ENCODE measurements at regions not wholly inside any gene's neighbourhood (a gene's known extent, or its start where the extent isn't known, plus 50 kb on each side); places are given as distances from the start of the nearest gene placed in this dataset.

- DNase-seq (peak in 3 of 5 donors; percentile 31 to 66 (median 47)), FAIRE-seq (no peak)
- no peaks in the 10 kb centered on the region for H3K27me3 ChIP-seq (ENCODE audit: control insufficient read depth, insufficient read depth, low read length)
- H3K4me3 ChIP-seq (ENCODE audit: low read length in 3 of 3): no peak overlapping the region
- no peak overlapping the region for H3K9ac ChIP-seq (ENCODE audit: low read length in 3 of 3)
- H3K27ac ChIP-seq (ENCODE audit: low read depth in 2 of 2, low read length in 2 of 2): no peak overlapping the region
- no peaks in the 10 kb centered on the region for H3K9me3 ChIP-seq (ENCODE audit: control insufficient read depth in 2 of 3, insufficient read depth in 1 of 3, low read length in 3 of 3)
- intact Hi-C loops (cut with DNase I): no loop called here
- no peaks in the 10 kb centered on the region for H3K36me3 ChIP-seq (ENCODE audit: control insufficient read depth in 2 of 3, insufficient read depth in 3 of 3, low read length in 3 of 3)
- no peak for TF ChIP-seq CTCF (IDR thresholded peaks at IDR 0.05; ENCODE audit: borderline replicate concordance, extremely low read depth, insufficient read depth)
- H3K4me1 ChIP-seq (ENCODE audit: control insufficient read depth in 2 of 3, insufficient read depth in 2 of 3, low read depth in 1 of 3, low read length in 3 of 3): no peaks in the 10 kb centered on the region
Observed at GRCh38 chr10:57015595-57016318, 654.7 kb upstream of the ZWINT start.

- DNase-seq (no peak), FAIRE-seq (no peak)
- H3K9ac ChIP-seq (ENCODE audit: low read length in 3 of 3): no peak overlapping the region
- no peaks in the 10 kb centered on the region for H3K36me3 ChIP-seq (ENCODE audit: control insufficient read depth in 2 of 3, insufficient read depth in 3 of 3, low read length in 3 of 3)
- intact Hi-C loops (cut with DNase I): no loop called here
- H3K27ac ChIP-seq (ENCODE audit: low read depth in 2 of 2, low read length in 2 of 2): no peak overlapping the region
- no peaks in the 10 kb centered on the region for H3K27me3 ChIP-seq (ENCODE audit: control insufficient read depth, insufficient read depth, low read length)
- H3K4me3 ChIP-seq (ENCODE audit: low read length in 3 of 3): no peak overlapping the region
- H3K4me1 ChIP-seq (ENCODE audit: control insufficient read depth in 2 of 3, insufficient read depth in 2 of 3, low read depth in 1 of 3, low read length in 3 of 3): no peaks in the 10 kb centered on the region
- no peaks in the 10 kb centered on the region for H3K9me3 ChIP-seq (ENCODE audit: control insufficient read depth in 2 of 3, insufficient read depth in 1 of 3, low read length in 3 of 3)
- no peak for TF ChIP-seq CTCF (IDR thresholded peaks at IDR 0.05; ENCODE audit: borderline replicate concordance, extremely low read depth, insufficient read depth)
Observed at GRCh38 chr10:57015187-57015586, 654.1 kb upstream of the ZWINT start.

- H3K36me3 ChIP-seq (ENCODE audit: control insufficient read depth in 2 of 3, insufficient read depth in 3 of 3, low read length in 3 of 3): no peaks in the 10 kb centered on the region
- intact Hi-C loops (cut with DNase I): no loop called here
- no peak overlapping the region for H3K9ac ChIP-seq (ENCODE audit: low read length in 3 of 3)
- H3K27me3 ChIP-seq (ENCODE audit: control insufficient read depth, insufficient read depth, low read length): no peaks in the 10 kb centered on the region
- H3K4me3 ChIP-seq (ENCODE audit: low read length in 3 of 3): no peak overlapping the region
- FAIRE-seq: no peak
- no peak for DNase-seq
- no peak for TF ChIP-seq CTCF (IDR thresholded peaks at IDR 0.05; ENCODE audit: borderline replicate concordance, extremely low read depth, insufficient read depth)
- no peaks in the 10 kb centered on the region for H3K9me3 ChIP-seq (ENCODE audit: control insufficient read depth in 2 of 3, insufficient read depth in 1 of 3, low read length in 3 of 3)
- no peak overlapping the region for H3K27ac ChIP-seq (ENCODE audit: low read depth in 2 of 2, low read length in 2 of 2)
- H3K4me1 ChIP-seq (ENCODE audit: control insufficient read depth in 2 of 3, insufficient read depth in 2 of 3, low read depth in 1 of 3, low read length in 3 of 3): no peaks in the 10 kb centered on the region
Observed at GRCh38 chr10:57014758-57015157, 653.7 kb upstream of the ZWINT start.

- Histone ChIP-seq H3K4me1 (ENCODE audit: control insufficient read depth in 2 of 3, insufficient read depth in 2 of 3, low read depth in 1 of 3, low read length in 3 of 3) (no peaks in the 10 kb centered on the region), H3K9me3 (ENCODE audit: control insufficient read depth in 2 of 3, insufficient read depth in 1 of 3, low read length in 3 of 3) (no peaks in the 10 kb centered on the region), H3K4me3 (ENCODE audit: low read length in 3 of 3) (no peak overlapping the region), H3K36me3 (ENCODE audit: control insufficient read depth in 2 of 3, insufficient read depth in 3 of 3, low read length in 3 of 3) (no peaks in the 10 kb centered on the region), H3K27me3 (ENCODE audit: control insufficient read depth, insufficient read depth, low read length) (no peaks in the 10 kb centered on the region), H3K27ac (ENCODE audit: low read depth in 2 of 2, low read length in 2 of 2) (no peak overlapping the region), H3K9ac (ENCODE audit: low read length in 3 of 3) (no peak overlapping the region)
- no peak for DNase-seq
- no peak for FAIRE-seq
- TF ChIP-seq CTCF (IDR thresholded peaks at IDR 0.05; ENCODE audit: borderline replicate concordance, extremely low read depth, insufficient read depth): no peak
- intact Hi-C loops (cut with DNase I): no loop called here
Observed at GRCh38 chr10:57008189-57008588, 647.1 kb upstream of the ZWINT start.

All from kidney (tissue), 13 donors.